ENCODE measurements at regions not wholly inside any gene's neighbourhood (a gene's known extent, or its start where the extent isn't known, plus 50 kb on each side); places are given as distances from the start of the nearest gene placed in this dataset.

GRCh38 chr20:41770427-41770826, 152.2 kb upstream of the CHD6 start:
- no peak overlapping the region for H3K4me3 ChIP-seq (ENCODE audit: low read depth, low read length)
- in situ Hi-C loops (cut with HindIII; ENCODE audit: low sequenced_read_pairs) = no loop called here
- TF ChIP-seq CTCF (IDR thresholded peaks at IDR 0.05; ENCODE audit: low read depth, low read length) = no peak
- no peak for DNase-seq (ENCODE audit: low read depth, low spot score)

GRCh38 chr20:41769592-41770018, 151.4 kb upstream of the CHD6 start:
- in situ Hi-C loops (cut with HindIII; ENCODE audit: low sequenced_read_pairs) = no loop called here
- no peak overlapping the region for H3K4me3 ChIP-seq (ENCODE audit: low read depth, low read length)
- DNase-seq (ENCODE audit: low read depth, low spot score) = no peak
- TF ChIP-seq CTCF (IDR thresholded peaks at IDR 0.05; ENCODE audit: low read depth, low read length) = no peak

- H3K4me3 ChIP-seq (ENCODE audit: low read depth, low read length) = no peak overlapping the region
- no peak for DNase-seq (ENCODE audit: low read depth, low spot score)
- TF ChIP-seq CTCF (IDR thresholded peaks at IDR 0.05; ENCODE audit: low read depth, low read length) = no peak
- in situ Hi-C loops (cut with HindIII; ENCODE audit: low sequenced_read_pairs) = no loop called here
Measured at GRCh38 chr20:41750137-41750536, 132.0 kb upstream of the CHD6 start.

- DNase-seq (ENCODE audit: low read depth, low spot score) = no peak
- no peak for TF ChIP-seq CTCF (IDR thresholded peaks at IDR 0.05; ENCODE audit: low read depth, low read length)
- no peak overlapping the region for H3K4me3 ChIP-seq (ENCODE audit: low read depth, low read length)
- in situ Hi-C loops (cut with HindIII; ENCODE audit: low sequenced_read_pairs) = no loop called here
Measured at GRCh38 chr20:41748756-41749582, 130.8 kb upstream of the CHD6 start.

GRCh38 chr20:41748051-41748450, 129.9 kb upstream of the CHD6 start:
- in situ Hi-C loops (cut with HindIII; ENCODE audit: low sequenced_read_pairs) = no loop called here
- TF ChIP-seq CTCF (IDR thresholded peaks at IDR 0.05; ENCODE audit: low read depth, low read length) = no peak

GRCh38 chr20:41747226-41747625, 129.0 kb upstream of the CHD6 start:
- no peak for TF ChIP-seq CTCF (IDR thresholded peaks at IDR 0.05; ENCODE audit: low read depth, low read length)
- in situ Hi-C loops (cut with HindIII; ENCODE audit: low sequenced_read_pairs) = no loop called here
- H3K4me3 ChIP-seq (ENCODE audit: low read depth, low read length) = no peak overlapping the region
- no peak for DNase-seq (ENCODE audit: low read depth, low spot score)

More at GRCh38 chr20:41748051-41748450, 129.9 kb upstream of the CHD6 start:
- no peak for DNase-seq (ENCODE audit: low read depth, low spot score)
- H3K4me3 ChIP-seq (ENCODE audit: low read depth, low read length) = no peak overlapping the region
